ENCODE measurements at regions not wholly inside any gene's neighbourhood (a gene's known extent, or its start where the extent isn't known, plus 50 kb on each side); places are given as distances from the start of the nearest gene placed in this dataset.

GRCh38 chr16:52921104-52921503, 131.6 kb downstream of the CHD9NB start:
- intact Hi-C loops (cut with micrococcal nuclease), result no loop called here
- ATAC-seq (no peak), DNase-seq (ENCODE audit: low read depth, low spot score) (no peak)
- no peak overlapping the region for H3K9ac ChIP-seq (ENCODE audit: low read length)
- no peaks in the 10 kb centered on the region for H3K9me2 ChIP-seq (ENCODE audit: insufficient read depth)
- ChIA-PET POLR2A (no interaction called here), RAD21 (ENCODE audit: low non-redundant PET in 1 of 2, low total read pairs in 2 of 2, uncharacterized antibody in 2 of 2, unreplicated experiment in 2 of 2) (no interaction called here), CTCF (no interaction called here)
- H2AFZ ChIP-seq (ENCODE audit: low read depth, low read length, poor library complexity, severe bottlenecking), result no peak overlapping the region
- BruUV-seq (replicated peaks), result no TSS peak
- H3K27ac ChIP-seq (ENCODE audit: low read depth, low read length), result no peak overlapping the region
- H3K4me1 ChIP-seq (ENCODE audit: control insufficient read depth in 1 of 2, insufficient read depth in 2 of 2, low read length in 2 of 2), result no peaks in the 10 kb centered on the region
- no peaks in the 10 kb centered on the region for H3K79me2 ChIP-seq (ENCODE audit: insufficient read depth, low read length)
- no peaks in the 10 kb centered on the region for H3K9me3 ChIP-seq (ENCODE audit: control insufficient read depth in 1 of 2, insufficient read depth in 1 of 2, low read depth in 1 of 2, low read length in 2 of 2)
- no peak overlapping the region for H3K4me3 ChIP-seq (replicated peaks in 1 of 2; ENCODE audit: low read depth in 1 of 2, low read length in 2 of 2)
- no peak for TF ChIP-seq RAD21 (IDR thresholded peaks at IDR 0.05; ENCODE audit: low read depth)
- no peak for TF ChIP-seq EZH2 (IDR thresholded peaks at IDR 0.05)
- no peaks in the 10 kb centered on the region for H3K36me3 ChIP-seq (ENCODE audit: control insufficient read depth in 1 of 2, insufficient read depth in 2 of 2, low read length in 2 of 2)
- 0 out of 2 replicates have a peak, but pooled peaks cover 6% of the 10 kb centered on the region for H3K27me3 ChIP-seq (ENCODE audit: insufficient read depth, low read length)
- no peak overlapping the region for H3K4me2 ChIP-seq (ENCODE audit: low read length)
- H4K20me1 ChIP-seq (ENCODE audit: insufficient read depth), result no peaks in the 10 kb centered on the region

- Histone ChIP-seq H2AFZ (ENCODE audit: low read depth, low read length, poor library complexity, severe bottlenecking) (no peak overlapping the region), H3K4me2 (ENCODE audit: low read length) (no peak overlapping the region), H3K4me1 (ENCODE audit: control insufficient read depth in 1 of 2, insufficient read depth in 2 of 2, low read length in 2 of 2) (no peaks in the 10 kb centered on the region), H3K9me2 (ENCODE audit: insufficient read depth) (no peaks in the 10 kb centered on the region), H4K20me1 (ENCODE audit: insufficient read depth) (no peaks in the 10 kb centered on the region), H3K9me3 (ENCODE audit: control insufficient read depth in 1 of 2, insufficient read depth in 1 of 2, low read depth in 1 of 2, low read length in 2 of 2) (no peaks in the 10 kb centered on the region), H3K9ac (ENCODE audit: low read length) (no peak overlapping the region), H3K4me3 (replicated peaks in 1 of 2; ENCODE audit: low read depth in 1 of 2, low read length in 2 of 2) (no peak overlapping the region), H3K79me2 (ENCODE audit: insufficient read depth, low read length) (no peaks in the 10 kb centered on the region), H3K27me3 (ENCODE audit: insufficient read depth, low read length) (0 out of 2 replicates have a peak, but pooled peaks cover 6% of the 10 kb centered on the region), H3K36me3 (ENCODE audit: control insufficient read depth in 1 of 2, insufficient read depth in 2 of 2, low read length in 2 of 2) (no peaks in the 10 kb centered on the region), H3K27ac (ENCODE audit: low read depth, low read length) (no peak overlapping the region)
- CTCF ChIA-PET, result no interaction called here
- POLR2A ChIA-PET, result no interaction called here
- intact Hi-C loops (cut with micrococcal nuclease), result no loop called here
- no TSS peak for BruUV-seq (replicated peaks)
- DNase-seq (ENCODE audit: low read depth, low spot score) (no peak), ATAC-seq (no peak)
- RAD21 ChIA-PET (ENCODE audit: low non-redundant PET in 1 of 2, low total read pairs in 2 of 2, uncharacterized antibody in 2 of 2, unreplicated experiment in 2 of 2), result no interaction called here
- TF ChIP-seq CBX3 (IDR thresholded peaks at IDR 0.05; ENCODE audit: low read depth), result no peak
- no peak for TF ChIP-seq POLR2AphosphoS5 (IDR thresholded peaks at IDR 0.05; ENCODE audit: low read depth, low read length)
- no peak for TF ChIP-seq YY1 (IDR thresholded peaks at IDR 0.05; ENCODE audit: extremely low read depth, insufficient replicate concordance, low read depth, low read length)
- TF ChIP-seq ZNF274 (IDR thresholded peaks at IDR 0.05; ENCODE audit: low read depth, low read length), result no peak
- TF ChIP-seq MAX (IDR thresholded peaks at IDR 0.05), result no peak
- TF ChIP-seq ELF1 (IDR thresholded peaks at IDR 0.05; ENCODE audit: borderline replicate concordance, low read depth), result no peak
- no peak for TF ChIP-seq POLR2A (IDR thresholded peaks at IDR 0.05; ENCODE audit: borderline replicate concordance, extremely low read depth, insufficient read depth, insufficient read length)
- no peak for TF ChIP-seq TCF7L2 (IDR thresholded peaks at IDR 0.05; ENCODE audit: borderline replicate concordance, extremely low read depth, insufficient read depth, insufficient read length)
- TF ChIP-seq JUND (IDR thresholded peaks at IDR 0.05), result no peak
- TF ChIP-seq REST (IDR thresholded peaks at IDR 0.05; ENCODE audit: low read depth), result no peak
- TF ChIP-seq ZFX (IDR thresholded peaks at IDR 0.05), result no peak
- no peak for TF ChIP-seq SIN3A (IDR thresholded peaks at IDR 0.05; ENCODE audit: low read depth)
These were observed 132.4 kb downstream of the CHD9NB start for GRCh38 chr16:52920331-52920730.

Measured in HCT116 (cell line).